Testis (tissue), 2 donors: ENCODE measurements at regions not wholly inside any gene's neighbourhood (a gene's known extent, or its start where the extent isn't known, plus 50 kb on each side); places are given as distances from the start of the nearest gene placed in this dataset.
A peak's percentile ranks its signal among the peaks of the same experiment; 100 is the strongest.

Experiments used
- DNase-seq: peaks from one replicate; pipeline ENCODE4 v3.0.0-alpha.2; 2019
- H3K27ac ChIP-seq, 2 donors: fragments of 200-600 bp; sonication (generic); one replicate each; pipeline ENCODE4 v1.5.1; 2019
- H3K27me3 ChIP-seq: fragments of 200-600 bp; sonication (generic); one replicate; pipeline ENCODE4 v1.5.1; 2019
- H3K36me3 ChIP-seq: fragments of 200-600 bp; sonication (generic); one replicate; pipeline ENCODE4 v1.5.1; 2017; ENCODE audit warnings: low read depth; ENCODE audit errors: missing control alignments
- H3K4me1 ChIP-seq: fragments of 200-600 bp; sonication (generic); one replicate; pipeline ENCODE4 v1.5.1; 2019
- H3K4me3 ChIP-seq, 2 donors: fragments of 200-600 bp; sonication (generic); one replicate each; pipeline ENCODE4 v1.5.1; 2017 to 2019
- H3K9me3 ChIP-seq: fragments of 200-600 bp; sonication (generic); one replicate; pipeline ENCODE4 v1.5.1; 2017
- CTCF ChIP-seq, 3 experiments: fragments of 450-650 bp in 2 of 3; fragments of 200-600 bp in 1 of 3; sonication (generic) in 1 of 3; IDR thresholded peaks; one replicate each; pipeline ENCODE4 v1.5.1; 2016 to 2019; ENCODE audit warnings: antibody characterized with exemption in 3 of 3, mild to moderate bottlenecking in 2 of 3, moderate library complexity in 1 of 3
- POLR2A ChIP-seq: fragments of 450-650 bp; IDR thresholded peaks from one replicate; pipeline ENCODE4 v1.6.1; 2017; ENCODE audit warnings: antibody characterized with exemption, mild to moderate bottlenecking, moderate library complexity
- WGBS, 2 donors: methylation state at CpG; one replicate each; pipeline ENCODE4 v1.1.5; 2018; 5-methylcytosine and 5-hydroxymethylcytosine counted together
- intact Hi-C: fragments of 100-400 bp; cut with DNase I; formaldehyde crosslinking; loops from one replicate; pipeline ENCODE4 v1.15.1; 2023; ENCODE audit warnings: low total_unique reads

- H3K36me3 ChIP-seq, result no peaks in the 10 kb centered on the region
- WGBS, 2 donors, result 0 to 1% methylated on average over 31 of the region's 31 CpGs
- H3K4me3 ChIP-seq, result peak overlapping the region; percentile 47 to 51
- intact Hi-C loops, result loop anchor here (10.0 kb wide), 1 partner anchor 704 kb away; no protein-coding TSS in a partner anchor
- peak; percentile 95 for DNase-seq
- H3K4me1 ChIP-seq, result no peaks in the 10 kb centered on the region
- TF ChIP-seq POLR2A (no peak), CTCF (IDR thresholded peaks at IDR 0.05) (peak; percentile 92 to 95 (median 94))
- H3K9me3 ChIP-seq, result no peaks in the 10 kb centered on the region
- peak overlapping the region; percentile 78 to 83 for H3K27ac ChIP-seq
- H3K27me3 ChIP-seq, result no peaks in the 10 kb centered on the region
These were observed 216.2 kb downstream of the TTC8 start for GRCh38 chr14:89040460-89041256.

GRCh38 chr14:89041257-89041582, 216.8 kb downstream of the TTC8 start:
- H3K4me1 ChIP-seq, result no peaks in the 10 kb centered on the region
- peak overlapping the region; percentile 47 to 51 for H3K4me3 ChIP-seq
- peak; percentile 40 for DNase-seq
- intact Hi-C loops, result loop anchor here (10.0 kb wide), 1 partner anchor 704 kb away; no protein-coding TSS in a partner anchor
- H3K27me3 ChIP-seq, result no peaks in the 10 kb centered on the region
- H3K36me3 ChIP-seq, result no peaks in the 10 kb centered on the region
- WGBS, 2 donors, result 2 to 4% methylated on average over 8 of the region's 8 CpGs
- no peaks in the 10 kb centered on the region for H3K9me3 ChIP-seq
- no peak for TF ChIP-seq POLR2A
- TF ChIP-seq CTCF (IDR thresholded peaks at IDR 0.05), result peak in 1 of 3 experiments; percentile 38
- H3K27ac ChIP-seq, result peak overlapping the region; percentile 78 to 83

GRCh38 chr14:89042021-89042420, 217.6 kb downstream of the TTC8 start:
- H3K27ac ChIP-seq, result no peak overlapping the region
- 53 to 65% methylated on average over 1 of the region's 1 CpG for WGBS, 2 donors
- intact Hi-C loops, result loop anchor here (10.0 kb wide), 1 partner anchor 703 kb away; no protein-coding TSS in a partner anchor
- TF ChIP-seq CTCF (IDR thresholded peaks at IDR 0.05) (no peak), POLR2A (no peak)
- DNase-seq, result no peak
- H3K36me3 ChIP-seq, result no peaks in the 10 kb centered on the region
- no peaks in the 10 kb centered on the region for H3K4me1 ChIP-seq
- no peaks in the 10 kb centered on the region for H3K9me3 ChIP-seq
- no peak overlapping the region for H3K4me3 ChIP-seq
- H3K27me3 ChIP-seq, result no peaks in the 10 kb centered on the region

- intact Hi-C loops, result no loop called here
- 55 to 61% methylated on average over 5 of the region's 5 CpGs for WGBS, 2 donors
These were observed 228.9 kb downstream of the TTC8 start for GRCh38 chr14:89053303-89053702.

More at GRCh38 chr14:89053303-89053702, 228.9 kb downstream of the TTC8 start:
- Histone ChIP-seq H3K4me1 (no peaks in the 10 kb centered on the region), H3K27me3 (no peaks in the 10 kb centered on the region), H3K36me3 (no peaks in the 10 kb centered on the region), H3K9me3 (no peaks in the 10 kb centered on the region), H3K27ac (no peak overlapping the region), H3K4me3 (no peak overlapping the region)
- DNase-seq, result no peak
- TF ChIP-seq CTCF (IDR thresholded peaks at IDR 0.05) (no peak), POLR2A (no peak)
